K562 (cell line): ENCODE measurements at regions not wholly inside any gene's neighbourhood (a gene's known extent, or its start where the extent isn't known, plus 50 kb on each side); places are given as distances from the start of the nearest gene placed in this dataset.
A peak's percentile ranks its signal among the peaks of the same experiment; 100 is the strongest.

ENCODE experiments used
- ATAC-seq: fragments of 200-7000 bp; cut with Tn5 transposase; 3 replicates; pipeline ENCODE4 v1.9.1; 2020; ENCODE audit warnings: moderate library complexity
- BruUV-seq: library from RNA; stranded (reverse); fragments of 400-500 nt; replicated peaks from 2 replicates; lab custom pipeline; 2021; lab: Mats Ljungman, UMichigan
- CTCF ChIA-PET: fragments of 300-600 bp; formaldehyde crosslinking; extraction: SDS; loops from one replicate; lab custom pipeline; 2021; ENCODE audit warnings: low intra/inter-chr PET ratio; lab: Yijun Ruan, JAX
- POLR2A ChIA-PET: fragments of 300-600, 350-650 bp; sonication (Branson Sonifier 250); formaldehyde crosslinking; extraction: SDS; loops from one replicate; lab custom pipeline; 2021; ENCODE audit warnings: antibody characterized with exemption, inconsistent platforms; lab: Yijun Ruan, JAX
- DNase-seq, 4 experiments: peaks; one replicate each; pipeline versions ENCODE4 v3.0.0 to v3.0.0-alpha.2; 2011 to 2018; ENCODE audit warnings: low spot score in 3 of 4, mixed read lengths in 3 of 4; ENCODE audit errors: extremely low read depth in 1 of 4
- FAIRE-seq: peaks from 2 replicates; lab custom pipeline; 2011; peaks lifted over from hg19 to GRCh38; lab: Jason Lieb, UNC
- H2AFZ ChIP-seq: 2 replicates; pipeline ENCODE4 v1.6.0; 2011; ENCODE audit warnings: low read depth, low read length, control low read depth, inconsistent platforms
- H3K27ac ChIP-seq: fragments of 200-600 bp; 3 replicates; pipeline ENCODE4 v1.8.0; 2011; ENCODE audit warnings: low read depth, mild to moderate bottlenecking, control low read depth, inconsistent platforms, low read length, moderate library complexity, mixed read lengths; ENCODE audit errors: extremely low read depth
- H3K27me3 ChIP-seq, 2 experiments: fragments of 300-600 bp in 1 of 2; 2 replicates in 1 of 2; 3 replicates in 1 of 2; pipeline versions ENCODE4 v1.6.0 to v1.8.0; 2011; ENCODE audit warnings: inconsistent platforms in 2 of 2, low read length in 2 of 2, mild to moderate bottlenecking in 1 of 2, mixed read lengths in 1 of 2, moderate library complexity in 1 of 2; ENCODE audit not compliant: control insufficient read depth in 2 of 2, insufficient read depth in 2 of 2
- H3K36me3 ChIP-seq: fragments of 300-600 bp; 3 replicates; pipeline ENCODE4 v1.8.0; 2011; ENCODE audit warnings: mild to moderate bottlenecking, low read length, inconsistent platforms; ENCODE audit not compliant: control insufficient read depth, insufficient read depth
- H3K4me1 ChIP-seq, 2 experiments: fragments of 200-600 bp in 1 of 2; replicated peaks in 1 of 2; 2 replicates in 1 of 2; 3 replicates in 1 of 2; pipeline versions ENCODE4 v1.5.1 to v1.8.0; 2011; ENCODE audit warnings: inconsistent platforms in 2 of 2, low read length in 2 of 2, mild to moderate bottlenecking in 1 of 2, mixed read lengths in 1 of 2, moderate library complexity in 1 of 2; ENCODE audit not compliant: control insufficient read depth in 2 of 2, insufficient read depth in 2 of 2
- H3K4me2 ChIP-seq: 2 replicates; pipeline ENCODE4 v1.6.1; 2011; ENCODE audit warnings: low read length, control low read depth, inconsistent platforms, mixed read lengths; ENCODE audit not compliant: insufficient read depth
- H3K4me3 ChIP-seq: fragments of 200-600 bp; sonication (generic), shearing (Covaris generic); 2 replicates; pipeline ENCODE4 v1.5.1; 2016; ENCODE audit warnings: control low read depth, inconsistent platforms
- H3K79me2 ChIP-seq: fragments of 200-600 bp; 3 replicates; pipeline ENCODE4 v1.8.0; 2011; ENCODE audit warnings: low read length, inconsistent platforms; ENCODE audit not compliant: control insufficient read depth, insufficient read depth
- H3K9ac ChIP-seq, 2 experiments: 2 replicates each; pipeline versions ENCODE4 v1.6.0 to v1.6.1; 2011; ENCODE audit warnings: low read depth in 2 of 2, low read length in 2 of 2, control low read depth in 1 of 2, inconsistent platforms in 1 of 2, mild to moderate bottlenecking in 1 of 2, mixed read lengths in 1 of 2; ENCODE audit not compliant: insufficient read depth in 1 of 2
- H3K9me1 ChIP-seq: one replicate; pipeline ENCODE4 v1.6.0; 2011; ENCODE audit warnings: inconsistent platforms, mild to moderate bottlenecking, low read length, moderate library complexity; ENCODE audit not compliant: control insufficient read depth, insufficient read depth
- H3K9me3 ChIP-seq: replicated peaks from 2 replicates; pipeline ENCODE4 v1.5.1; 2011; ENCODE audit warnings: low read depth, low read length, inconsistent platforms; ENCODE audit not compliant: control insufficient read depth, insufficient read depth
- H4K20me1 ChIP-seq: replicated peaks from 2 replicates; pipeline ENCODE4 v1.6.1; 2011; ENCODE audit warnings: low read length, inconsistent platforms, mixed read lengths; ENCODE audit not compliant: control insufficient read depth, insufficient read depth
- DMBX1 ChIP-seq: fragments of 250-450 bp; sonication (Bioruptor Pico); IDR thresholded peaks from 2 replicates; pipeline ENCODE4 v1.8.0; 2022; ENCODE audit warnings: inconsistent platforms, mild to moderate bottlenecking, moderate library complexity, borderline replicate concordance
- GABPA ChIP-seq: fragments of 200-800 bp; sonication (Bioruptor generic); conservative IDR thresholded peaks from 2 replicates; pipeline ENCODE4 v1.6.1; 2016; ENCODE audit warnings: low read depth, missing genetic modification characterization, missing compliant biosample characterization
- MIER1 ChIP-seq: fragments of 450-650 bp; IDR thresholded peaks from 2 replicates; pipeline ENCODE4 v1.6.1; 2016; ENCODE audit warnings: antibody characterized with exemption, mild to moderate bottlenecking, low read depth
- XRCC3 ChIP-seq: fragments of 450-650 bp; IDR thresholded peaks from 2 replicates; pipeline ENCODE4 v1.6.1; 2017; ENCODE audit warnings: mild to moderate bottlenecking, moderate library complexity
- ZNF263 ChIP-seq: sonication (generic); formaldehyde crosslinking; IDR thresholded peaks from 2 replicates; pipeline ENCODE4 v1.8.0; 2022; ENCODE audit warnings: mild to moderate bottlenecking, missing genetic modification reagents, borderline replicate concordance
- WGBS: fragments of 100-300 bp; shearing (Covaris generic); methylation state at CpG from one replicate; pipeline ENCODE4 v1.1.6; 2016; ENCODE audit warnings: low coverage, mixed read lengths; ENCODE audit not compliant: insufficient coverage; ENCODE audit errors: missing lambda C conversion rate; 5-methylcytosine and 5-hydroxymethylcytosine counted together
- in situ Hi-C: fragments of 300-500 bp; cut with MboI; formaldehyde crosslinking; loops from 4 replicates; pipeline ENCODE4 v1.15.0; 2018; ENCODE audit warnings: inconsistent platforms, mixed read lengths
- intact Hi-C: fragments of 100-400 bp; cut with micrococcal nuclease; formaldehyde crosslinking; loops from 2 replicates; pipeline ENCODE4 v1.14.2; 2022
- TF ChIP-seq, protein P1 (sequence below): fragments of 250-450 bp; sonication (Bioruptor Pico); IDR thresholded peaks from 2 replicates; pipeline ENCODE4 v1.4.0; 2020
- TF ChIP-seq, protein P2 (sequence below): fragments of 450-650 bp; IDR thresholded peaks from 2 replicates; pipeline ENCODE4 v1.6.1; 2016; ENCODE audit warnings: antibody characterized with exemption
- TF ChIP-seq, protein P3 (sequence below), 3 experiments: fragments of 200-800 bp in 1 of 3; sonication (Bioruptor generic) in 1 of 3; sonication (generic) in 1 of 3; formaldehyde crosslinking in 1 of 3; IDR thresholded peaks; 2 replicates each; pipeline versions ENCODE4 v1.6.1 to v1.8.0; 2016 to 2022; ENCODE audit warnings: mild to moderate bottlenecking in 2 of 3, missing compliant biosample characterization in 2 of 3, missing genetic modification characterization in 2 of 3, missing genetic modification reagents in 1 of 3
- TF ChIP-seq, protein P4 (sequence below): fragments of 450-650 bp; formaldehyde crosslinking; IDR thresholded peaks from 2 replicates; pipeline ENCODE4 v1.4.0; 2022; ENCODE audit warnings: mild to moderate bottlenecking, moderate library complexity

DNA sequence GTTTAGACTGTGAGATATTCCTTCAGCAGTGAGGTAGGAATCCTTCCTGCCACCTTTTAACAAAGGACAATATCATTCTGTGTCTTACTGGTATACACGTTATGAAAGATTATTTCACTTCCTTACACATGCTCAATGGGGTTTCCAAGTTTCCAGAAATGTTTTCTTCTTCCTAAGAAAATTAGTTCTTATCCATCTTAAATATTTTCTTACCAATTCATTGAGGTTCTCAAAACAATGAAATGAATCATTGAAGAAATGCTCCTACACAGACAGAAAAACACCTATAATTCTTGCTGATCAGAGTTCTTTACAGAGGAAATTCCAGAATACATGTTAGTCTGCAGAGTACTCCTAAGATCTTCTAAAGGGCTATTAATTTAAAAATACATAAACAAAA is 51.4 kb upstream of the SEC61G start (continued):
- TF ChIP-seq, protein P1, sequence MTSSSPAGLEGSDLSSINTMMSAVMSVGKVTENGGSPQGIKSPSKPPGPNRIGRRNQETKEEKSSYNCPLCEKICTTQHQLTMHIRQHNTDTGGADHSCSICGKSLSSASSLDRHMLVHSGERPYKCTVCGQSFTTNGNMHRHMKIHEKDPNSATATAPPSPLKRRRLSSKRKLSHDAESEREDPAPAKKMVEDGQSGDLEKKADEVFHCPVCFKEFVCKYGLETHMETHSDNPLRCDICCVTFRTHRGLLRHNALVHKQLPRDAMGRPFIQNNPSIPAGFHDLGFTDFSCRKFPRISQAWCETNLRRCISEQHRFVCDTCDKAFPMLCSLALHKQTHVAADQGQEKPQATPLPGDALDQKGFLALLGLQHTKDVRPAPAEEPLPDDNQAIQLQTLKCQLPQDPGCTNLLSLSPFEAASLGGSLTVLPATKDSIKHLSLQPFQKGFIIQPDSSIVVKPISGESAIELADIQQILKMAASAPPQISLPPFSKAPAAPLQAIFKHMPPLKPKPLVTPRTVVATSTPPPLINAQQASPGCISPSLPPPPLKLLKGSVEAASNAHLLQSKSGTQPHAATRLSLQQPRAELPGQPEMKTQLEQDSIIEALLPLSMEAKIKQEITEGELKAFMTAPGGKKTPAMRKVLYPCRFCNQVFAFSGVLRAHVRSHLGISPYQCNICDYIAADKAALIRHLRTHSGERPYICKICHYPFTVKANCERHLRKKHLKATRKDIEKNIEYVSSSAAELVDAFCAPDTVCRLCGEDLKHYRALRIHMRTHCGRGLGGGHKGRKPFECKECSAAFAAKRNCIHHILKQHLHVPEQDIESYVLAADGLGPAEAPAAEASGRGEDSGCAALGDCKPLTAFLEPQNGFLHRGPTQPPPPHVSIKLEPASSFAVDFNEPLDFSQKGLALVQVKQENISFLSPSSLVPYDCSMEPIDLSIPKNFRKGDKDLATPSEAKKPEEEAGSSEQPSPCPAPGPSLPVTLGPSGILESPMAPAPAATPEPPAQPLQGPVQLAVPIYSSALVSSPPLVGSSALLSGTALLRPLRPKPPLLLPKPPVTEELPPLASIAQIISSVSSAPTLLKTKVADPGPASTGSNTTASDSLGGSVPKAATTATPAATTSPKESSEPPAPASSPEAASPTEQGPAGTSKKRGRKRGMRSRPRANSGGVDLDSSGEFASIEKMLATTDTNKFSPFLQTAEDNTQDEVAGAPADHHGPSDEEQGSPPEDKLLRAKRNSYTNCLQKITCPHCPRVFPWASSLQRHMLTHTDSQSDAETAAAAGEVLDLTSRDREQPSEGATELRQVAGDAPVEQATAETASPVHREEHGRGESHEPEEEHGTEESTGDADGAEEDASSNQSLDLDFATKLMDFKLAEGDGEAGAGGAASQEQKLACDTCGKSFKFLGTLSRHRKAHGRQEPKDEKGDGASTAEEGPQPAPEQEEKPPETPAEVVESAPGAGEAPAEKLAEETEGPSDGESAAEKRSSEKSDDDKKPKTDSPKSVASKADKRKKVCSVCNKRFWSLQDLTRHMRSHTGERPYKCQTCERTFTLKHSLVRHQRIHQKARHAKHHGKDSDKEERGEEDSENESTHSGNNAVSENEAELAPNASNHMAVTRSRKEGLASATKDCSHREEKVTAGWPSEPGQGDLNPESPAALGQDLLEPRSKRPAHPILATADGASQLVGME: no peak
- no peak for TF ChIP-seq XRCC3

DNA sequence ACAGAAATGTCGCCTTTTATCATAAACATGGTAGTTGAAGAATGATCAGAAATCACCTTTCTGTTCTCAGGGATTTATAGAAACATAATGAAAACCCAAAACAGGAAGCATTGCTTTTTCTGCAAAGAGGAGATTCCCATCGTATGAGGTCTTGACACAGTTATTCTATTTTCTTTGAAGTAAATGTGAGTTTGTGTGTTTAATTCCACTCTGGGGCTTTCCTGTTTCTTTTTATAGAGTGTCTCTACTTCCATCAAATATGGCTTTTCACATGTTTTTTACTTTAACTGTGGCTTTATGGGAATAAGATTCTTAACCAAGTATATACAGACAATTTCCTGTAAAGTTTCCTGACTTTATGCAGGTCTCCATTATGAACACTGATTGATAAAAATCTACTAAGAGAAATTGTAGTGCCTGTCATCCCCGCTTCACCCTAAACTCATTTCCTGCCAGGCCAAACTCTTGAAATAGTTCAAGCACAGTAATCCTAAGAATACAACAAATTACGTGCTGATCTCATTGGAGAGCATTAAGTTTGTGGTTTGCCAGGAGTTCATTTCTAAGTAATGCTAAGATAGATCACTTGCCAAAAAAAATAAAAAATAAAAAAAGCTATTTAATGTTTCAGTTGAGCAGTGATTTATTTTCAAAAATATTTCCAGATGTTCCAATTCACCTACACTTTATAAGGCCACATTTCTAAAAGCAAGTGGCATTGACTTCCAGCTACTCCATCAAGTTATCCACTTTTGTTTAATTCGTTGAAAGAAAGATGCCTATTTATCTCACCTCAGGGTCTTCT is 52.2 kb upstream of the SEC61G start:
- 1% methylated on average over 5 of the region's 5 CpGs for WGBS
- Histone ChIP-seq H3K36me3 (no peaks in the 10 kb centered on the region), H3K4me1 (no peaks in the 10 kb centered on the region), H2AFZ (no peak overlapping the region), H4K20me1 (no peaks in the 10 kb centered on the region), H3K79me2 (no peaks in the 10 kb centered on the region), H3K9ac (no peak overlapping the region), H3K4me3 (no peak overlapping the region), H3K9me1 (no peaks in the 10 kb centered on the region), H3K9me3 (no peaks in the 10 kb centered on the region), H3K27ac (no peak overlapping the region), H3K27me3 (peaks cover 0 to 6% of the 10 kb centered on the region in 2 experiments; a peak in 2 of 5 replicates), H3K4me2 (no peak overlapping the region)
- no peak for ATAC-seq
- in situ Hi-C loops (no loop called here), intact Hi-C loops (no loop called here)
- BruUV-seq: no TSS peak
- POLR2A ChIA-PET: no interaction called here
- peak; percentile 29 for FAIRE-seq
- no peak for DNase-seq
- CTCF ChIA-PET: no interaction called here
- TF ChIP-seq, protein P2, sequence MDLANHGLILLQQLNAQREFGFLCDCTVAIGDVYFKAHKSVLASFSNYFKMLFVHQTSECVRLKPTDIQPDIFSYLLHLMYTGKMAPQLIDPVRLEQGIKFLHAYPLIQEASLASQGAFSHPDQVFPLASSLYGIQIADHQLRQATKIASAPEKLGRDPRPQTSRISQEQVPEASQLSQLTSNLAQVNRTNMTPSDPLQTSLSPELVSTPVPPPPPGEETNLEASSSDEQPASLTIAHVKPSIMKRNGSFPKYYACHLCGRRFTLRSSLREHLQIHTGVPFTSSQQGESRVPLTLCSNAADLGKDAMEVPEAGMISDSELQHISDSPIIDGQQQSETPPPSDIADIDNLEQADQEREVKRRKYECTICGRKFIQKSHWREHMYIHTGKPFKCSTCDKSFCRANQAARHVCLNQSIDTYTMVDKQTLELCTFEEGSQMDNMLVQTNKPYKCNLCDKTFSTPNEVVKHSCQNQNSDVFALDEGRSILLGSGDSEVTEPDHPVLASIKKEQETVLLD: no peak
- TF ChIP-seq, protein P3, sequence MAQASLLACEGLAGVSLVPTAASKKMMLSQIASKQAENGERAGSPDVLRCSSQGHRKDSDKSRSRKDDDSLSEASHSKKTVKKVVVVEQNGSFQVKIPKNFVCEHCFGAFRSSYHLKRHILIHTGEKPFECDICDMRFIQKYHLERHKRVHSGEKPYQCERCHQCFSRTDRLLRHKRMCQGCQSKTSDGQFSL (CRISPR knock-in tag; IDR thresholded peaks at IDR 0.05): no peak
- TF ChIP-seq, protein P3 (tag; IDR thresholded peaks at IDR 0.05): no peak
- TF ChIP-seq MIER1 (no peak), DMBX1 (CRISPR knock-in tag) (no peak), GABPA (no peak), ZNF263 (CRISPR knock-in tag) (no peak)
- TF ChIP-seq, protein P4, sequence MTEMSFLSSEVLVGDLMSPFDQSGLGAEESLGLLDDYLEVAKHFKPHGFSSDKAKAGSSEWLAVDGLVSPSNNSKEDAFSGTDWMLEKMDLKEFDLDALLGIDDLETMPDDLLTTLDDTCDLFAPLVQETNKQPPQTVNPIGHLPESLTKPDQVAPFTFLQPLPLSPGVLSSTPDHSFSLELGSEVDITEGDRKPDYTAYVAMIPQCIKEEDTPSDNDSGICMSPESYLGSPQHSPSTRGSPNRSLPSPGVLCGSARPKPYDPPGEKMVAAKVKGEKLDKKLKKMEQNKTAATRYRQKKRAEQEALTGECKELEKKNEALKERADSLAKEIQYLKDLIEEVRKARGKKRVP (CRISPR knock-in tag): no peak
